Hepatocyte (in vitro differentiated cells): ENCODE measurements at regions not wholly inside any gene's neighbourhood (a gene's known extent, or its start where the extent isn't known, plus 50 kb on each side); places are given as distances from the start of the nearest gene placed in this dataset.

Source experiments
- EZH2 ChIP-seq: fragments of 200-600 bp; sonication (generic); IDR thresholded peaks from 2 replicates; pipeline ENCODE4 v1.6.1; 2016; ENCODE audit warnings: antibody characterized with exemption, mild to moderate bottlenecking, borderline replicate concordance
- TF ChIP-seq, protein P1 (sequence below): fragments of 200-600 bp; sonication (generic); IDR thresholded peaks from 2 replicates; pipeline ENCODE4 v1.5.1; 2016; ENCODE audit warnings: antibody characterized with exemption, mild to moderate bottlenecking; ENCODE audit not compliant: poor library complexity

DNA sequence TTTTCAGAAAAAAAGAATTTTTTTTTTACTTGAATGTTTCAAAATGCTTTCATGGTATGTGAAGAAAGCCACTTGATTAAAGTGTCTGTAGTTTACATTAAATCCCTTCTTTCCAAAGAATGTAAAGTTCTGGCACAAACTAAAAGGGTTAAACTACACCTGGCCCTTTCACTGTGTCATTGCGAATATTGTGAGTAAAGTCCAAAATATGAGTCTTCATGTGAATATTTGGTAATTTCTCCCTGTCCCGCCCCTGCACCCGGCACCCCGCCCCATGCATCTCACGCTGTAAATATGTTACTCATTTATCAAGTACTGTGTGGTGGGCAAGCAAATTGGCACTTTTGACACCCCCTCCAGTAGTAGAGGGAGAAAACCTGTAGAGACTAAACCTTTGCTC is 274.7 kb downstream of the TTC6 start:
- TF ChIP-seq, protein P1, sequence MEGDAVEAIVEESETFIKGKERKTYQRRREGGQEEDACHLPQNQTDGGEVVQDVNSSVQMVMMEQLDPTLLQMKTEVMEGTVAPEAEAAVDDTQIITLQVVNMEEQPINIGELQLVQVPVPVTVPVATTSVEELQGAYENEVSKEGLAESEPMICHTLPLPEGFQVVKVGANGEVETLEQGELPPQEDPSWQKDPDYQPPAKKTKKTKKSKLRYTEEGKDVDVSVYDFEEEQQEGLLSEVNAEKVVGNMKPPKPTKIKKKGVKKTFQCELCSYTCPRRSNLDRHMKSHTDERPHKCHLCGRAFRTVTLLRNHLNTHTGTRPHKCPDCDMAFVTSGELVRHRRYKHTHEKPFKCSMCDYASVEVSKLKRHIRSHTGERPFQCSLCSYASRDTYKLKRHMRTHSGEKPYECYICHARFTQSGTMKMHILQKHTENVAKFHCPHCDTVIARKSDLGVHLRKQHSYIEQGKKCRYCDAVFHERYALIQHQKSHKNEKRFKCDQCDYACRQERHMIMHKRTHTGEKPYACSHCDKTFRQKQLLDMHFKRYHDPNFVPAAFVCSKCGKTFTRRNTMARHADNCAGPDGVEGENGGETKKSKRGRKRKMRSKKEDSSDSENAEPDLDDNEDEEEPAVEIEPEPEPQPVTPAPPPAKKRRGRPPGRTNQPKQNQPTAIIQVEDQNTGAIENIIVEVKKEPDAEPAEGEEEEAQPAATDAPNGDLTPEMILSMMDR: no peak
- no peak for TF ChIP-seq EZH2
